HFFc6 (cell line): ENCODE measurements at regions not wholly inside any gene's neighbourhood (a gene's known extent, or its start where the extent isn't known, plus 50 kb on each side); places are given as distances from the start of the nearest gene placed in this dataset.

Experiments used
- DNase-seq: peaks from one replicate; pipeline ENCODE4 v3.0.0-alpha.2; 2018
- H3K27ac Mint-ChIP-seq: 2 replicates; pipeline ENCODE4 v1.8.0; 2020; ENCODE audit warnings: mild to moderate bottlenecking, mixed read lengths
- H3K27me3 Mint-ChIP-seq: 2 replicates; pipeline ENCODE4 v1.8.0; 2021; ENCODE audit warnings: mild to moderate bottlenecking, moderate library complexity, mixed read lengths; ENCODE audit not compliant: insufficient read depth
- H3K36me3 Mint-ChIP-seq: 2 replicates; pipeline ENCODE4 v1.8.0; 2021; ENCODE audit warnings: low read depth, mixed read lengths
- H3K4me1 Mint-ChIP-seq: 2 replicates; pipeline ENCODE4 v1.8.0; 2020; ENCODE audit warnings: low read depth, mixed read lengths
- H3K4me3 Mint-ChIP-seq: 2 replicates; pipeline ENCODE4 v1.8.0; 2020; ENCODE audit warnings: mild to moderate bottlenecking, moderate library complexity, mixed read lengths
- H3K9me3 Mint-ChIP-seq: 2 replicates; pipeline ENCODE4 v1.8.0; 2020; ENCODE audit warnings: mild to moderate bottlenecking, mixed read lengths
- CTCF ChIP-seq: fragments of 200-600 bp; sonication (generic); IDR thresholded peaks from 2 replicates; pipeline ENCODE4 v1.5.0; 2021; ENCODE audit warnings: antibody characterized with exemption, mild to moderate bottlenecking

- Mint-ChIP-seq H3K4me3 (peak overlapping the region; percentile 74; the same call in 1 of the 2 replicates), H3K36me3 (no peaks in the 10 kb centered on the region), H3K9me3 (no peaks in the 10 kb centered on the region), H3K27me3 (peaks cover 2% of the 10 kb centered on the region; the same call in 1 of the 2 replicates), H3K4me1 (peaks cover 39% of the 10 kb centered on the region; the same call in 1 of the 2 replicates), H3K27ac (peak overlapping the region; percentile 15; the same call in 1 of the 2 replicates)
- TF ChIP-seq CTCF, result no peak
- DNase-seq, result no peak
These were observed 65.7 kb upstream of the FERD3L start for GRCh38 chr7:19210893-19211413.

GRCh38 chr7:19209166-19209696 lies 64.0 kb upstream of the FERD3L start:
- no peak for TF ChIP-seq CTCF
- Mint-ChIP-seq H3K4me3 (no peak overlapping the region), H3K4me1 (peaks cover 27% of the 10 kb centered on the region; the same call in 1 of the 2 replicates), H3K27me3 (peaks cover 2% of the 10 kb centered on the region; the same call in 1 of the 2 replicates), H3K27ac (no peak overlapping the region), H3K36me3 (no peaks in the 10 kb centered on the region), H3K9me3 (no peaks in the 10 kb centered on the region)
- no peak for DNase-seq

- no peak for TF ChIP-seq CTCF
- DNase-seq, result no peak
- H3K4me3 Mint-ChIP-seq, result no peak overlapping the region
- no peaks in the 10 kb centered on the region for H3K36me3 Mint-ChIP-seq
- H3K27ac Mint-ChIP-seq, result no peak overlapping the region
- no peaks in the 10 kb centered on the region for H3K9me3 Mint-ChIP-seq
- H3K4me1 Mint-ChIP-seq, result peaks cover 37% of the 10 kb centered on the region
- no peaks in the 10 kb centered on the region; the same call in 1 of the 2 replicates for H3K27me3 Mint-ChIP-seq
These were observed 61.5 kb upstream of the FERD3L start for GRCh38 chr7:19206721-19207120.

- no peak for TF ChIP-seq CTCF
- no peaks in the 10 kb centered on the region for H3K9me3 Mint-ChIP-seq
- H3K27me3 Mint-ChIP-seq, result no peaks in the 10 kb centered on the region
- H3K36me3 Mint-ChIP-seq, result no peaks in the 10 kb centered on the region
- DNase-seq, result no peak
- H3K27ac Mint-ChIP-seq, result no peak overlapping the region
- peaks cover 21% of the 10 kb centered on the region for H3K4me1 Mint-ChIP-seq
- H3K4me3 Mint-ChIP-seq, result no peak overlapping the region
These were observed 58.5 kb upstream of the FERD3L start for GRCh38 chr7:19203686-19204085.

GRCh38 chr7:19202599-19202998 lies 57.4 kb upstream of the FERD3L start:
- Mint-ChIP-seq H3K9me3 (no peaks in the 10 kb centered on the region), H3K4me1 (peaks cover 21% of the 10 kb centered on the region), H3K27ac (no peak overlapping the region), H3K4me3 (no peak overlapping the region), H3K27me3 (no peaks in the 10 kb centered on the region), H3K36me3 (no peaks in the 10 kb centered on the region)
- TF ChIP-seq CTCF, result no peak
- DNase-seq, result no peak
